ENCODE measurements at regions not wholly inside any gene's neighbourhood (a gene's known extent, or its start where the extent isn't known, plus 50 kb on each side); places are given as distances from the start of the nearest gene placed in this dataset.

- no peak for TF ChIP-seq USF2 (IDR thresholded peaks at IDR 0.05; ENCODE audit: low read depth, low read length)
- no peak for TF ChIP-seq CTCF (conservative IDR thresholded peaks at IDR 0.05; ENCODE audit: low read depth, low read length)
- TF ChIP-seq MAFK (IDR thresholded peaks at IDR 0.05; ENCODE audit: low read depth, low read length) = no peak
- no peak for TF ChIP-seq SMC3 (IDR thresholded peaks at IDR 0.05; ENCODE audit: low read depth, low read length)
- no peak for TF ChIP-seq MXI1 (IDR thresholded peaks at IDR 0.05; ENCODE audit: borderline replicate concordance, low read depth, low read length)
- no peak for TF ChIP-seq RFX5 (IDR thresholded peaks at IDR 0.05; ENCODE audit: low read depth, low read length)
- TF ChIP-seq RCOR1 (IDR thresholded peaks at IDR 0.05; ENCODE audit: insufficient replicate concordance, low read length) = no peak
- TF ChIP-seq POLR2A (IDR thresholded peaks at IDR 0.05; ENCODE audit: low read depth, low read length) = no peak
- peak; percentile 63 for TF ChIP-seq CEBPB (IDR thresholded peaks at IDR 0.05; ENCODE audit: low read depth, low read length)
- no peak for TF ChIP-seq ELK1 (IDR thresholded peaks at IDR 0.05; ENCODE audit: borderline replicate concordance, low read depth, low read length)
- TF ChIP-seq RAD21 (IDR thresholded peaks at IDR 0.05; ENCODE audit: low read length) = no peak
- TF ChIP-seq MAZ (IDR thresholded peaks at IDR 0.05; ENCODE audit: borderline replicate concordance, low read depth, low read length) = no peak
- no peak for TF ChIP-seq NFE2L2 (IDR thresholded peaks at IDR 0.05; ENCODE audit: low read depth, low read length)
Observed at GRCh38 chr12:20105943-20106342, 262.4 kb upstream of the PDE3A start.
